ENCODE measurements at regions not wholly inside any gene's neighbourhood (a gene's known extent, or its start where the extent isn't known, plus 50 kb on each side); places are given as distances from the start of the nearest gene placed in this dataset.

GRCh38 chr1:56313560-56313959 is 265.8 kb downstream of the PLPP3 start:
- DNase-seq (ENCODE audit: low read depth), result no peak

GRCh38 chr1:56311766-56312165 is 267.6 kb downstream of the PLPP3 start:
- DNase-seq (ENCODE audit: low read depth), result no peak

- no peak for DNase-seq (ENCODE audit: low read depth)
Observed at GRCh38 chr1:56310945-56311344, 268.4 kb downstream of the PLPP3 start.

GRCh38 chr1:56309065-56309464 is 270.3 kb downstream of the PLPP3 start:
- DNase-seq (ENCODE audit: low read depth), result no peak

GRCh38 chr1:56304975-56305374 is 274.4 kb downstream of the PLPP3 start:
- no peak for DNase-seq (ENCODE audit: low read depth)

GRCh38 chr1:56303805-56304204 is 275.6 kb downstream of the PLPP3 start:
- no peak for DNase-seq (ENCODE audit: low read depth)

- DNase-seq (ENCODE audit: low read depth), result no peak
Observed at GRCh38 chr1:56302878-56303277, 276.5 kb downstream of the PLPP3 start.

- DNase-seq (ENCODE audit: low read depth), result peak; percentile 69
Observed at GRCh38 chr1:56301791-56302190, 277.6 kb downstream of the PLPP3 start.

- DNase-seq (ENCODE audit: low read depth), result no peak
Observed at GRCh38 chr1:56300836-56301235, 278.5 kb downstream of the PLPP3 start.

- no peak for DNase-seq (ENCODE audit: low read depth)
Observed at GRCh38 chr1:56298866-56299265, 280.5 kb downstream of the PLPP3 start.

GRCh38 chr1:56297904-56298303 is 281.5 kb downstream of the PLPP3 start:
- DNase-seq (ENCODE audit: low read depth), result no peak

- DNase-seq (ENCODE audit: low read depth), result no peak
Observed at GRCh38 chr1:56297208-56297607, 282.2 kb downstream of the PLPP3 start.

GRCh38 chr1:56295949-56296929 is 283.1 kb downstream of the PLPP3 start:
- DNase-seq (ENCODE audit: low read depth), result no peak

- no peak for DNase-seq (ENCODE audit: low read depth)
Observed at GRCh38 chr1:56291374-56291919, 287.9 kb downstream of the PLPP3 start.

GRCh38 chr1:56289260-56289659 is 290.1 kb downstream of the PLPP3 start:
- DNase-seq (ENCODE audit: low read depth), result no peak

- no peak for DNase-seq (ENCODE audit: low read depth)
Observed at GRCh38 chr1:56287721-56288120, 291.6 kb downstream of the PLPP3 start.

- no peak for DNase-seq (ENCODE audit: low read depth)
Observed at GRCh38 chr1:56286956-56287355, 292.4 kb downstream of the PLPP3 start.

- DNase-seq (ENCODE audit: low read depth), result no peak
Observed at GRCh38 chr1:56286506-56286905, 292.9 kb downstream of the PLPP3 start.

- no peak for DNase-seq (ENCODE audit: low read depth)
Observed at GRCh38 chr1:56285554-56286402, 293.6 kb downstream of the PLPP3 start.

GRCh38 chr1:56284928-56285327 is 294.4 kb downstream of the PLPP3 start:
- no peak for DNase-seq (ENCODE audit: low read depth)

GRCh38 chr1:56278061-56278460 is 301.3 kb downstream of the PLPP3 start:
- DNase-seq (ENCODE audit: low read depth), result no peak

GRCh38 chr1:56268519-56269140 is 310.7 kb downstream of the PLPP3 start:
- no peak for DNase-seq (ENCODE audit: low read depth)

Measured in non-pigmented ciliary epithelial cell (primary cell).